ENCODE measurements at regions not wholly inside any gene's neighbourhood (a gene's known extent, or its start where the extent isn't known, plus 50 kb on each side); places are given as distances from the start of the nearest gene placed in this dataset.

DNA sequence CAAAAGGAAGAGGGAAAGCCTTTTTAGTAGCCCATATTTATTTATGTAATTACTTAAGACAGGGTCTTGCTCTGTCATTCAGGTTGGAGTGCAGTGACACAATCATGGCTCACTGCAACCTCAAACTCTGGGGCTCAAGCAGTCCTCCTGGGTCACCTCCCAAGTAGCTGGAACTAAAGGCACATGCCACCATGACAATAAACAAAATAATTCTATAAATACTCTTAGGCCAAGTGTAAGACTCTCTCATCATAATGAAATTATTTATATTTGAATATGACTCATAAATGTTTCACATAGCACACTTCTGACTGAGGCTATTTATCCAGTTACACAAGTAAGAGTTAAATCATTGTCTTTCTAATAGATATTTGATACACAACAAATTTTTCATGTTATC is 314.7 kb downstream of the AMY1C start:
- TF ChIP-seq, protein P1, sequence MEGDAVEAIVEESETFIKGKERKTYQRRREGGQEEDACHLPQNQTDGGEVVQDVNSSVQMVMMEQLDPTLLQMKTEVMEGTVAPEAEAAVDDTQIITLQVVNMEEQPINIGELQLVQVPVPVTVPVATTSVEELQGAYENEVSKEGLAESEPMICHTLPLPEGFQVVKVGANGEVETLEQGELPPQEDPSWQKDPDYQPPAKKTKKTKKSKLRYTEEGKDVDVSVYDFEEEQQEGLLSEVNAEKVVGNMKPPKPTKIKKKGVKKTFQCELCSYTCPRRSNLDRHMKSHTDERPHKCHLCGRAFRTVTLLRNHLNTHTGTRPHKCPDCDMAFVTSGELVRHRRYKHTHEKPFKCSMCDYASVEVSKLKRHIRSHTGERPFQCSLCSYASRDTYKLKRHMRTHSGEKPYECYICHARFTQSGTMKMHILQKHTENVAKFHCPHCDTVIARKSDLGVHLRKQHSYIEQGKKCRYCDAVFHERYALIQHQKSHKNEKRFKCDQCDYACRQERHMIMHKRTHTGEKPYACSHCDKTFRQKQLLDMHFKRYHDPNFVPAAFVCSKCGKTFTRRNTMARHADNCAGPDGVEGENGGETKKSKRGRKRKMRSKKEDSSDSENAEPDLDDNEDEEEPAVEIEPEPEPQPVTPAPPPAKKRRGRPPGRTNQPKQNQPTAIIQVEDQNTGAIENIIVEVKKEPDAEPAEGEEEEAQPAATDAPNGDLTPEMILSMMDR (IDR thresholded peaks at IDR 0.05; ENCODE audit: low read length, missing control alignments) = no peak
- no peak for DNase-seq (ENCODE audit: low read depth)
- no peak overlapping the region for H3K4me3 ChIP-seq (replicated peaks; ENCODE audit: low read depth, low read length)

DNA sequence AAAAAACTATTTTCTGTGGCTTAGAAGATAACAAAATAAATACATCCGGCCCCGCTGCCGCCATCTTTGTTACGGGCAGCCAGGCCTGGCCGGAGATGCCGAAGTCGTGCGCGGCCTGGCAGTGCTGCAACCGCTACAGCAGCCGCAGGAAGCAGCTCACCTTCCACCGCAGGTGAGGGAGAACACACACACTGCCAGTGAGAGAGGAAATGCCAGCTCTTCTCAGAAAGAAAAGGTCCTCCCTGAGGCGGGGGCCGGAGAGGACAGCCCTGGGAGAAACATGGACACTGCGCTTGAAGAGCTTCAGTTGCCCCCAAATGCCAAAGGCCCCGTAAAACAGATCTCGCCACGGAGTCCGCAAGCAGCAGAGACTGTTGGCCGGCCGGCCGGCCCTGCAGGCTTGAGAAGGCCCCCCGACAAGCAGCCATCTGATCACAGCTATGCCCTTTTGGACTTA is 323.2 kb downstream of the AMY1C start:
- H3K4me3 ChIP-seq (replicated peaks; ENCODE audit: low read depth, low read length) = no peak overlapping the region
- no peak for DNase-seq (ENCODE audit: low read depth)
- TF ChIP-seq, protein P1 (IDR thresholded peaks at IDR 0.05; ENCODE audit: low read length, missing control alignments) = no peak

DNA sequence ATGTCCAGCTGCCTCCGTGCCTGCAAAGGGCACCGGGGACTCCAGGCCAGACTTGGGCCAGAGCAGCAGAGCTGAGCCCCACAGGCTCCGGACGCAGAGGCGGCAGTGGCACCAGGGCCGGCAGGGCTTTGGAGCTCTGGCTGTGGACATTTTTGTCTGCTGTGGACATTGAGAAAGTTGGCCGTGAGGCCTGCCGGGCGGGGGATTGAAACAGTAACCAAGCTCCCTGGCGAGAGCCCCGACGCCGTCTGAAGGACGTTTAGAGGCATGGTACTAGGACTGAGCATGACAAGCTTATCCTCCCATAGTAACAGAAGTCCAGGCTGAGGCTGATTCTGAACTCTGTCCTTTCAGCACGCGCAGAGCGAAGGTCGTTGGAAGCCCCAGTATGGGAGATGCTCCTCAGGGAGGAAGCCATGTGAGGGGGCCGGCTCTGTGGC is 323.8 kb downstream of the AMY1C start:
- H3K4me3 ChIP-seq (replicated peaks; ENCODE audit: low read depth, low read length) = no peak overlapping the region
- DNase-seq (ENCODE audit: low read depth) = no peak
- TF ChIP-seq, protein P1 (IDR thresholded peaks at IDR 0.05; ENCODE audit: low read length, missing control alignments) = no peak

DNA sequence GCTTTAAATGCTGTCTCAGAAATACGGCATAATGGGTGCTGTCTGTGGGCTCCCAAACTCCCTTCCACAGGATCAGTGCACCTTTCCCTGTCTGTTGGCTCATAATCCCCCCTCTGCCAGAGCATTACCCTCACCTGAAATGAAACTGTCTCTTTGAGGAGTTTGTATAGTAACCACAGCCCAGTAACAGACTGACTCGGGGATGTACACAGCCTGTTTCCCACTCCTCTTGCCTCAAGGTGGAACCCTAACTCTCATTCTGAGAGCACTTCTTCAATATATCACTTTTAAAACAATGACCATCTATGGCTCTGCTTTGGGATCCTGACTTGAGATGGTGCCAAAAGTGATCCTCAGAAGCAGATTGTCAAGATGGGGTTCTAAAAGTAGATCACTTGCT is 332.5 kb downstream of the AMY1C start:
- DNase-seq (ENCODE audit: low read depth) = no peak
- TF ChIP-seq, protein P1 (IDR thresholded peaks at IDR 0.05; ENCODE audit: low read length, missing control alignments) = no peak
- H3K4me3 ChIP-seq (replicated peaks; ENCODE audit: low read depth, low read length) = no peak overlapping the region

DNA sequence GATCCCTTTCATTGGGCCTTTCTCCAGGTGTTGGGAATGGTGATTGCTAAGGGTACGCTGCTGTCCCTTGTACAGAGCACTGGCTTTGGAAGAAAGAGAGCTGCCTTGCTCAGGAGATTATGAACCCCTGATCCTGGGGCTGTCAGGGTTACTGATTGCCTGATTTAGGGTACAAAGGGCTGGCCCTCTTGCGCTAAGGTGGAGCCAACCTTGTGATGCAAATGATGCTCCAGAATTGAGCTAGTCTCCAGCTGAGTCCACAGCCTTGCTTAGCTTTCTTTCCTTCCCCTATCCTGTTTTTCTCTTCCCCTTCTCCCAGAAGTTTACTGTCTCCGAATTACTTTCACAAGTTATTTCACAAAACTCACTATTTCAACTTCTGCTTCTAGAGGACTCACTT is 334.7 kb downstream of the AMY1C start:
- H3K4me3 ChIP-seq (replicated peaks; ENCODE audit: low read depth, low read length) = no peak overlapping the region
- TF ChIP-seq, protein P1 (IDR thresholded peaks at IDR 0.05; ENCODE audit: low read length, missing control alignments) = no peak
- no peak for DNase-seq (ENCODE audit: low read depth)

DNA sequence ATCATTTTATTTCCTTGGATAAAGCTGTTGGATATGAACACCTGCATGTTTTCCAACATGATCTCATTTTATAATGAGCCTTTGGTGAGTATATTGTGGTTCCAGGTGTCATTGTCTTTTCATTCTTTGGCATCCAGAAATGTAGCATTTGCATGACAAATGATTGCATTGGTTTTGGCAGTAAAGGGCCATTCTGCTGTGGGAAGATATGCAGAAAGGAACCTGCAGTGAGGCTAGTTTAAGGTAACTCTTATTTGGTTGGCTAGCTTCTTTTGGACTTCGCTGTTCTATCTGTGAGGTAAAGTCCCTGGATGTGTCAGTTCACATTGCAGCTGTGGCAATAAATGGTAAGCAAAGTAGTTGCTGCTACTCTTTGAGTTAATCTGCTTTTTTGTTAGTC is 343.0 kb downstream of the AMY1C start:
- no peak overlapping the region for H3K4me3 ChIP-seq (replicated peaks; ENCODE audit: low read depth, low read length)
- DNase-seq (ENCODE audit: low read depth) = no peak
- TF ChIP-seq, protein P1 (IDR thresholded peaks at IDR 0.05; ENCODE audit: low read length, missing control alignments) = no peak

DNA sequence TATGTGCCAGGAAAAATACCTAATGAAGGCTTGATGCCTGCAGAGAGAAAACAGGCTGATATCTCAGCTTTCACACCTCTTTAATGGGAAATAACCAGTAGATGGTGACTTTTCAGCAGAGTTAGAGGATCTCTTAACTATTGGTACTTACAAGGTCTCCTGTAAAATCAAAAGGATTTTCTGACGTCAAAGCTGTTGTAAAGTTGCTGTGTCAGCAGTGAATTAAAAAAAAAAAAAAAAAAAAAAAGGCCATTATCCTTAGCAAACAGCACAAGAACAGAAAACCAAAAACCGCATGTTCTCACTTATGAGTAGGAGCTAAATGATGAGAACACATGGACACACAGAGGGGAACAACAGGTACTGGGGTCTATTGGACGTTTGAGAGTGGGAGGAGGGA is 349.1 kb downstream of the AMY1C start:
- TF ChIP-seq, protein P1 (IDR thresholded peaks at IDR 0.05; ENCODE audit: low read length, missing control alignments) = no peak
- H3K4me3 ChIP-seq (replicated peaks; ENCODE audit: low read depth, low read length) = no peak overlapping the region
- DNase-seq (ENCODE audit: low read depth) = no peak
